ENCODE measurements at regions not wholly inside any gene's neighbourhood (a gene's known extent, or its start where the extent isn't known, plus 50 kb on each side); places are given as distances from the start of the nearest gene placed in this dataset.

GRCh38 chrX:42946544-42947194 is 168.7 kb upstream of the PPP1R2C start:
- no peak for DNase-seq

GRCh38 chrX:42948723-42949657 is 171.0 kb upstream of the PPP1R2C start:
- no peak for DNase-seq

GRCh38 chrX:42951747-42952146 is 173.8 kb upstream of the PPP1R2C start:
- no peak for DNase-seq

GRCh38 chrX:42952621-42953020 is 174.7 kb upstream of the PPP1R2C start:
- DNase-seq, result no peak

DNA sequence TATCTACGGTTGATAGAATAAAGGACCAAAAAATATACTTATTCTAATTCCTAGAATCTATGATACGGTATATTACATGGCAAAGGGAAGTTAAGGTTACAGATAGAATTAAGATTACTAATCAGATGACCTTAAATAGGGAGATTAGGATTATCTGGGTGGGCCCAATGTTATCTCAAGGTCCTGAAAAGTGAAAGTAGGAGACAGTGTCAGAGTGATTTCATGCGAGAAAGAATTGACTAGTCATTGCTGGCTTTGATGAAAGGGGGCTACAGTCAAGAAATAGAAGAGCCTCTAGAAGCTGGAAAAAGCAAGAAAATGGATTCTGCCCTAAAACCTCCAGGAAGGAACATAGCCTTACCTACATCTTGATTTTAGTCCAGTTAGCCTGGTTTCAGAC is 176.9 kb upstream of the PPP1R2C start:
- no peak for DNase-seq

GRCh38 chrX:42955349-42955748 is 177.4 kb upstream of the PPP1R2C start:
- no peak for DNase-seq

DNA sequence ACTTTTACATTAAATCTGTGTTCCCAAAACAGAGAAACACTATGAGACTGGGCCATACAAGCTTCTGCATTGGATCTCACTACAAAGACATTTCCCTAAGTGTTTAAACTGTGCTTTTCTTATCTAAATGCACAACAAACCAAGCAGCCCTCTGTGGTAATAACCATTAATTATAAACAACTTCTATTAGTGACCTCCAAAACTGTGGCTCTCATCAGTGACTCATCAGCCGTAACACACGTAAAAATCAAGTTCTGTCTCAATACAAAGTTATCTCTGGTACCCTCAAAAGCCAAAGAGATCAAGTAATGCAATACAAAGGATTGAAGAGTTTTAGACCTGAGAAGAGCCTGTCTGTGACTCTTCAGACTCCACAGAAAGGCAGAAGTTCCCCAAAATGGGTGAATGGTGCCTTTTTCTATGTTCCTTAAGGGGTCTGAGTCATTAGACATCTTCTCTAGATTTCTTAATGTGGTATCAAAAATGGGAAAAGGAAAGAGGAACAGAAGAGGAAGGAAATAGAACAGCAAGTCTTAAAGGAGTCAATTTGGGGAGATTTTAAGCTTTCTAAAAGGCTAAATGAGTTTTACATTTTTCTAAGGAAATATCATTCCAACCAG is 189.8 kb upstream of the PPP1R2C start:
- DNase-seq, result no peak

DNA sequence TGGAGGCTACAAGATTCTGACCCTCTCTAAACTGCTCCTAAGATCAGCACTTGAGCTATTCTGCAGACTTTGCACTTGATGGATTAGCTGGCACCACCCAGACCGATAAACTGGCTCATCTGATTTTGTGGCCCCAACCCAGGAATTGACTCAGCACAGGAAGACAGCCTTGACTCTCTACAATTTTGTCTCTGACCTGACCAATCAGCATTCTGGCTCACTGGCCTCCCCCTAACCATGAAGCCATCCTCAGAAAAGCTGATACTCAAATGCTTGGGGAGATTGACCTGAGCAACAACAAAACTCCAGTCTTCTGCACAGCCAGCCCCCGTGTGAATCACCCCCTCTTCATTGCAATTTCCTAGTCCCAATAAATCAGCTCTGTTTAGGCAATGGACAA is 195.4 kb upstream of the PPP1R2C start:
- DNase-seq, result no peak

- DNase-seq, result no peak
Observed at GRCh38 chrX:42975906-42976305, 197.9 kb upstream of the PPP1R2C start.

DNA sequence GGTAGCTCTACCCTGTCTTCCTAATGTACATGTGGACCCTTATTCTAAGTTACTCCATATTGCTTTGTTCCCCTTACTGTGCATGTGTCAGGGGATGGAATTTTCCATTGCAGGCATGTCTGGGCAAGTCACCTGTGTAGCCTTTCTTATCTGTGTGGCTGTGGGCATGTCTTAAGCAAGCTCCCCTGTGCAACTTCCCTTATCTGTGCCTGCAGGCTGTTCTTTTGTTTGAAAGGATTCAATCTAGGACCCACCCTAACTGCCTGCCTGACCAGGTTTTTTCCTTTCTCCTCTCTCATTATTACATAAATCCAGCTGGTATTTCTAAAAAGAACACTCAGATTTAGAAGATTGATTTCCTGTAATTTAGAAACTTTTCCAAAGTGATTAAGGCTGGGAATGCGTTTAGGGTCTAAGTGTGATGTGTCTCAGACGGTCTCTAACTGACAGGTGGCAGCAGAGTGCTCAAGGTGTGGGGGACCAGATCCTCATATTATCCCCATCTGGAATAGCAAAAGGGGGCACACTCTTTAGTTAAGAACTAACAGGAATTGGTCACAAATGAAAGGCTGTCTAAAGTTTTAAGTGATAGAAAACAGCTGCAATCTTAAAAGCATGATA is 198.9 kb upstream of the PPP1R2C start:
- DNase-seq, result peak; percentile 0 to 2

GRCh38 chrX:42978655-42979379 is 200.9 kb upstream of the PPP1R2C start:
- DNase-seq, result no peak

DNA sequence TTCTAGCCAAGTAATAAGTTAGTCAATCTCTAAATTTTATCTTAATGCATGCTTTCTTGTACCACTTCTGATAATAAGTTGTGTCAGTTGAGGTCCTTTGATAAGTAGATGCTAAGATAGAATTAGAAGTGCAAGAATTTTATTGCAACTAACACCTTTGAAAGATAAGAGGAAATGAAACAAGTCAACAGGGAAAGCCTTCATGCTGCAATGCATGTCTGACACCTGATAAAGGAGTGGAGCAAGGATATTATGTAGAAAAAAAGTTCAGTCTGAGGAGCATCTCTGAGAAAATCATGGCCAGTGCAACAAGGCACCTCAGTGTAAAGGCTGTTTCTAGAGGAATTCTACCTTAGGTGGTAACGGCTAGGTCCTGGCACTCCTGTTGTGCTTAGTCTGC is 210.7 kb upstream of the PPP1R2C start:
- no peak for DNase-seq

GRCh38 chrX:42992199-42992943 is 214.4 kb upstream of the PPP1R2C start:
- DNase-seq, result no peak

- DNase-seq, result no peak
Observed at GRCh38 chrX:42996861-42997260, 218.9 kb upstream of the PPP1R2C start.

DNA sequence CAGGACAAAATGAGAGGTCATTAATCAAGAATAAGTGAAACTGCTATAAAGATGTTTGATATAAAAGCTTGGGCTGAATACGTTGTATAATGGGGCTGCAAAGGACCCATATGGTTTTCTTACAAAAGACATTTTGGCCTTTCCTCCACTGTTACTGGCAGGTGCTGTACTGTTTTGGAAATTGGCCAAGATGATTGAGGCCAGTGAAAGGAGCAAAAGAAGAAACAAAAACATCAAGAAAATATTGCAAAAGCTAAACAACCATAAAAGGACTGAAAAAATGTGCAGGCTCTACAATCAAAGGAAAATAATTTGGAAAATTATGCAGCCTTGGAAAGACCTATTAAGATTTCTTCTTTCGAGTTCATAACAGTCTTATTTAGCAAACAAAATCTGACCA is 222.2 kb upstream of the PPP1R2C start:
- no peak for DNase-seq

GRCh38 chrX:43002526-43003203 is 224.7 kb upstream of the PPP1R2C start:
- no peak for DNase-seq

- DNase-seq, result no peak
Observed at GRCh38 chrX:43003204-43003565, 225.2 kb upstream of the PPP1R2C start.

DNA sequence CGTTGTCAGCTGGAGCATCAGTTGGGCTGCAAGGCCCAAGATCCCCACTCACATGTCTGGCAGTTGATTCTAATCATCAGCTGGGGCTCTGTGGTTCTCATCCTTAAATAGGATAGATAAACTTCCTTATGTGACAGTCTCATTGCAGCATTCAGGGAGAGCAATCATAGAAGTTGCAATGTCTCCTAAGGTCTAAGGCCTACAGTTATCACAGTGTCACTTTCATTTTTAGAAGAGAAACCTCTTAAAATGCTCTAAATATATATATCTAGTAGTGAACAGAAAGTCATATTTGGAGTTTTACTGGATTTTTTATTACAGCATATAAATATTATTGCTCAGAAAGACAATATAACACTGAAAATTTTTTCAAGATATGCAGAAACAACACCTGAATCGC is 226.0 kb upstream of the PPP1R2C start:
- no peak for DNase-seq

DNA sequence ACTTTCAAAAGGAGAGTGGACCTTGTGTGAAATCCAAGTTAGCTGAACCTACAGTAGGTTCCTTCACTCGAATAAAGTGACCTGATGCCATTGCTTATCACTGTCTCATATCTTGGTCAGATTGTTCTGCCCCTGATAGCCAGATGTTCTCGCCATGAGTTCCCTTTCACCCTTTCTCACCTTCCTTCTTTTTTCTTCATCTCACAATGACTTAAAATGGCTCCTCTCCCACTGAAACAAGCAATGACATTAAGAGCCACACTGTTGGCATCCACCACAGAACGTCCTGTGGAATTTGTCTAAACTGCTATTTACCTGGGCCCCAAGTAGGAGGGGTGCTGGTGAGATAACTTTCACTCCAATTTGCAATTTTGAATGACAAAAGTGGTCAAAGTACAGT is 227.6 kb upstream of the PPP1R2C start:
- no peak for DNase-seq

GRCh38 chrX:43008356-43008755 is 230.4 kb upstream of the PPP1R2C start:
- DNase-seq, result no peak

GRCh38 chrX:43016021-43016420 is 238.1 kb upstream of the PPP1R2C start:
- DNase-seq, result no peak

Data from Kasumi-1 (cell line).